ENCODE measurements at regions not wholly inside any gene's neighbourhood (a gene's known extent, or its start where the extent isn't known, plus 50 kb on each side); places are given as distances from the start of the nearest gene placed in this dataset.

GRCh38 chr2:129752176-129752575 is 227.3 kb upstream of the RAB6C start:
- no peak for TF ChIP-seq CTCF (IDR thresholded peaks at IDR 0.05)
- no peak for TF ChIP-seq POLR2AphosphoS5 (IDR thresholded peaks at IDR 0.05)

All from prostate gland (tissue), 2 donors.